CD14-positive monocyte (primary cell): ENCODE measurements at regions not wholly inside any gene's neighbourhood (a gene's known extent, or its start where the extent isn't known, plus 50 kb on each side); places are given as distances from the start of the nearest gene placed in this dataset.

ENCODE experiments used
- DNase-seq, 3 donors: peaks; one replicate each; pipeline ENCODE4 v3.0.0-alpha.2; 2011 to 2022
- H2AFZ ChIP-seq: 2 replicates; pipeline ENCODE4 v1.6.0; 2012; ENCODE audit warnings: mild to moderate bottlenecking, low read depth, low read length, inconsistent platforms; ENCODE audit not compliant: insufficient read depth, poor library complexity, severe bottlenecking
- H3K27ac ChIP-seq, 2 donors: 1 replicate in 1 of 2; 2 replicates in 1 of 2; pipeline ENCODE4 v1.5.1; 2012 to 2013; ENCODE audit warnings: low read length in 2 of 2, control low read depth in 1 of 2, inconsistent platforms in 1 of 2, low read depth in 1 of 2, mild to moderate bottlenecking in 1 of 2
- H3K27me3 ChIP-seq, 2 donors: one replicate each; pipeline versions ENCODE4 v1.6.0 to v1.6.1; 2011 to 2013; ENCODE audit warnings: low read length in 2 of 2; ENCODE audit not compliant: control insufficient read depth in 2 of 2, insufficient read depth in 2 of 2
- H3K36me3 ChIP-seq, 2 donors: replicated peaks in 1 of 2; 1 replicate in 1 of 2; 2 replicates in 1 of 2; pipeline versions ENCODE4 v1.5.1 to v1.6.1; 2012 to 2013; ENCODE audit warnings: low read length in 2 of 2, control low read depth in 1 of 2, inconsistent platforms in 1 of 2, mild to moderate bottlenecking in 1 of 2; ENCODE audit not compliant: insufficient read depth in 2 of 2, control insufficient read depth in 1 of 2
- H3K4me1 ChIP-seq, 2 donors: 1 replicate in 1 of 2; 2 replicates in 1 of 2; pipeline versions ENCODE4 v1.5.1 to v1.6.1; 2012 to 2013; ENCODE audit warnings: low read length in 2 of 2, control low read depth in 1 of 2, inconsistent platforms in 1 of 2, mild to moderate bottlenecking in 1 of 2, moderate library complexity in 1 of 2; ENCODE audit not compliant: insufficient read depth in 2 of 2, control insufficient read depth in 1 of 2
- H3K4me2 ChIP-seq: replicated peaks from 2 replicates; pipeline ENCODE3; 2012; ENCODE audit warnings: low read length, moderate library complexity, mild to moderate bottlenecking; ENCODE audit not compliant: poor library complexity, severe bottlenecking; ENCODE audit errors: extremely low read depth
- H3K4me3 ChIP-seq, 3 experiments: fragments of 200-600 bp in 1 of 3; sonication (generic) in 1 of 3; replicated peaks in 1 of 3; 1 replicate in 2 of 3; 2 replicates in 1 of 3; pipeline ENCODE4 v1.5.1; 2011 to 2013; ENCODE audit warnings: low read length in 3 of 3, mild to moderate bottlenecking in 3 of 3, control low read depth in 2 of 3, low read depth in 2 of 3, inconsistent platforms in 1 of 3, moderate library complexity in 1 of 3
- H3K79me2 ChIP-seq: 2 replicates; pipeline ENCODE4 v1.6.0; 2012; ENCODE audit warnings: mild to moderate bottlenecking, control low read depth, inconsistent platforms, low read length, moderate library complexity; ENCODE audit not compliant: insufficient read depth
- H3K9ac ChIP-seq: 2 replicates; pipeline ENCODE4 v1.6.0; 2017; ENCODE audit warnings: low read length, mild to moderate bottlenecking; ENCODE audit not compliant: insufficient read depth, poor library complexity, severe bottlenecking
- H3K9me3 ChIP-seq, 2 donors: replicated peaks in 1 of 2; 1 replicate in 1 of 2; 2 replicates in 1 of 2; pipeline versions ENCODE4 v1.5.1 to v1.6.1; 2012 to 2013; ENCODE audit warnings: low read length in 2 of 2, control low read depth in 1 of 2; ENCODE audit not compliant: control insufficient read depth in 1 of 2, insufficient read depth in 1 of 2
- H4K20me1 ChIP-seq: 2 replicates; pipeline ENCODE4 v1.6.0; 2012; ENCODE audit warnings: mild to moderate bottlenecking, low read length, control low read depth, moderate library complexity; ENCODE audit not compliant: insufficient read depth
- H3K27ac Mint-ChIP-seq, 7 donors: one replicate each; pipeline ENCODE4 v1.8.0; 2020; ENCODE audit warnings: mild to moderate bottlenecking in 7 of 7, mixed read lengths in 7 of 7, moderate library complexity in 6 of 7, inconsistent platforms in 2 of 7
- H3K27me3 Mint-ChIP-seq, 3 donors: one replicate each; pipeline ENCODE4 v1.8.0; 2021 to 2022; ENCODE audit warnings: low read depth in 3 of 3, mild to moderate bottlenecking in 3 of 3, mixed read lengths in 3 of 3, moderate library complexity in 3 of 3, inconsistent platforms in 1 of 3
- H3K36me3 Mint-ChIP-seq, 2 donors: one replicate each; pipeline ENCODE4 v1.8.0; 2020; ENCODE audit warnings: mixed read lengths in 2 of 2, inconsistent platforms in 1 of 2, mild to moderate bottlenecking in 1 of 2
- H3K4me1 Mint-ChIP-seq: one replicate; pipeline ENCODE4 v1.8.0; 2020; ENCODE audit warnings: mild to moderate bottlenecking, mixed read lengths
- H3K4me3 Mint-ChIP-seq, 2 donors: one replicate each; pipeline ENCODE4 v1.8.0; 2020; ENCODE audit warnings: mild to moderate bottlenecking in 2 of 2, mixed read lengths in 2 of 2, moderate library complexity in 1 of 2
- H3K9me3 Mint-ChIP-seq, 7 donors: one replicate each; pipeline ENCODE4 v1.8.0; 2020 to 2022; ENCODE audit warnings: mixed read lengths in 7 of 7, mild to moderate bottlenecking in 6 of 7, moderate library complexity in 6 of 7, inconsistent platforms in 2 of 7
- WGBS: methylation state at CpG from one replicate; pipeline ENCODE4 v1.1.5; 2013; ENCODE audit warnings: missing lambda C conversion rate; ENCODE audit not compliant: insufficient coverage; 5-methylcytosine and 5-hydroxymethylcytosine counted together
- intact Hi-C, 2 donors: fragments of 100-400 bp; cut with micrococcal nuclease; formaldehyde crosslinking; loops; one replicate each; pipeline versions ENCODE4 v1.15.0 to v1.15.1; 2023
- TF ChIP-seq, protein P1 (sequence below): fragments of 200-600 bp; IDR thresholded peaks from one replicate; pipeline ENCODE4 v1.8.0; 2022; ENCODE audit warnings: antibody characterized with exemption, mild to moderate bottlenecking

DNA sequence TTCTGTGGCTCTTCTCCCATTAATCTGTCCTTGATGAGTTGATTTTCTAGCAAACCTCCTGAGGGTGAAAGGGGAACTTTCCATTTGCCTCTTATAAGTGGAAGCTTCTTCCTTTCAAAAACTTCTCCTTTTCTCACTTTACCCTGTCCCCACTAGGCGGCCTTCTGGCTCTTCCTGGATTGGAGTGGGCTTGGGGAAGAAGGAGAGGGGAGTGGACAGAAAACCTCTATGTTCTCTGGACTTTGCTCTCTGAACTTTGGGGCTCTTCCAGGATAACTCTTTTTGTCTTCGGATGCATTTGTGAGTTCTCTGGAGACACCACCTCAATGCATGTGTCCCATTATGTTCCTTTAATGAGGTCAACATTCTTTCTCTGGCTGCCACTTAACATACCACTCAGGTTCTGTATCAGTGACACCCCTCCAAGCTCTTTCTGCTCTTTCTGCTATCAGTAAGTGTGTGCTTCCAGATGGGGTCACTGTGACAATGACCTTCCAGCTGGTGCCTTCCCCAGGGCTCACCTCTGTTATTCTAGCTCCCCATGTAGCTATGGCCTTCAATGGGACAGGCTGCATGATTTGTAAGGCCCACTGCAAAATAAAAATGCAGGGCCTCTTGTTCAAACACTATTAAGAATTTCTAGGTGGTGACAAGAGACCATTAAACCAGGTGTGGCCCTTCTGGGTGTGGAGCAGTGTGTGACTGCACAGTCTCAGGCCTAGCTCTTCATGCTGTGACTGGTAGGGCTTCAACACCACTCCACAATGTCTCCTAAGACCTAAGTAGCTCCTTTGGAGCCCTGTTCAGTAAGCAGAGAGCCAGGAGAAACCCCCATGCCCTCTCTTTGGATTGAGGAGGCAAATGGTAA is 389.2 kb downstream of the EFNB2 start:
- Histone ChIP-seq H3K36me3 (no peaks in the 10 kb centered on the region), H3K4me2 (no peak overlapping the region)

DNA sequence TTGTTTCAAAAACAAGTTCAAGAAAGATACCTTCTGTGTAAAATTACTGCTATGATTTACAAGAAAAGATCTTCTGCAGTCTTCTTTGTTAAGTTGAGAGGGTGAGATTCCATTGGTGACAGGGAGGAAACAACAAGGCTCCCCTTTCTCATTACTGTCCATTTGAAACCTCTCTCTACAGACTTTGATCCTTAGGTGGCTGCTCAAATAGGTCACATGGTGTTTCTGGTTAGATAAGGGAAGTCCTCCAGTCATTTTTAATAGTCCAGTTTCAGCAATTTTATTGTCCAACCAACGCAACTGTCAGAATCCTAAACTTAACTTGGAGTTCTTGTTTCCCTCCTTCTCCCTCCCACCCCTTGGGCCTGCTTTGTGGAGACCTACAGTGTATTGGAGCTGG is 390.4 kb downstream of the EFNB2 start:
- H3K9ac ChIP-seq = no peak overlapping the region
- DNase-seq = no peak
- H3K36me3 Mint-ChIP-seq = no peaks in the 10 kb centered on the region
- H3K27ac Mint-ChIP-seq = no peak overlapping the region
- no peak overlapping the region for H3K4me3 Mint-ChIP-seq
- no peak overlapping the region for H3K4me2 ChIP-seq
- H3K9me3 Mint-ChIP-seq = peaks cover 0 to 6% (median 2%) of the 10 kb centered on the region in 7 donors
- no peaks in the 10 kb centered on the region for H3K79me2 ChIP-seq
- no peaks in the 10 kb centered on the region for H3K36me3 ChIP-seq
- intact Hi-C loops = no loop called here
- no peaks in the 10 kb centered on the region for H3K4me1 Mint-ChIP-seq
- no peaks in the 10 kb centered on the region for H3K27me3 ChIP-seq
- no peaks in the 10 kb centered on the region for H4K20me1 ChIP-seq
- no CpG with 5 or more reads among the region's 1 CpG for WGBS
- no peak overlapping the region for H3K4me3 ChIP-seq
- TF ChIP-seq, protein P1, sequence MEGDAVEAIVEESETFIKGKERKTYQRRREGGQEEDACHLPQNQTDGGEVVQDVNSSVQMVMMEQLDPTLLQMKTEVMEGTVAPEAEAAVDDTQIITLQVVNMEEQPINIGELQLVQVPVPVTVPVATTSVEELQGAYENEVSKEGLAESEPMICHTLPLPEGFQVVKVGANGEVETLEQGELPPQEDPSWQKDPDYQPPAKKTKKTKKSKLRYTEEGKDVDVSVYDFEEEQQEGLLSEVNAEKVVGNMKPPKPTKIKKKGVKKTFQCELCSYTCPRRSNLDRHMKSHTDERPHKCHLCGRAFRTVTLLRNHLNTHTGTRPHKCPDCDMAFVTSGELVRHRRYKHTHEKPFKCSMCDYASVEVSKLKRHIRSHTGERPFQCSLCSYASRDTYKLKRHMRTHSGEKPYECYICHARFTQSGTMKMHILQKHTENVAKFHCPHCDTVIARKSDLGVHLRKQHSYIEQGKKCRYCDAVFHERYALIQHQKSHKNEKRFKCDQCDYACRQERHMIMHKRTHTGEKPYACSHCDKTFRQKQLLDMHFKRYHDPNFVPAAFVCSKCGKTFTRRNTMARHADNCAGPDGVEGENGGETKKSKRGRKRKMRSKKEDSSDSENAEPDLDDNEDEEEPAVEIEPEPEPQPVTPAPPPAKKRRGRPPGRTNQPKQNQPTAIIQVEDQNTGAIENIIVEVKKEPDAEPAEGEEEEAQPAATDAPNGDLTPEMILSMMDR = no peak
- no peaks in the 10 kb centered on the region for H3K4me1 ChIP-seq
- H2AFZ ChIP-seq = no peak overlapping the region
- no peaks in the 10 kb centered on the region for H3K27me3 Mint-ChIP-seq
- H3K9me3 ChIP-seq = peaks cover 4 to 5% of the 10 kb centered on the region in 2 donors
- H3K27ac ChIP-seq = no peak overlapping the region

More for the DNA sequence above, 389.2 kb downstream of the EFNB2 start:
- H3K79me2 ChIP-seq = no peaks in the 10 kb centered on the region
- no CpG with 5 or more reads among the region's 2 CpGs for WGBS
- Mint-ChIP-seq H3K27me3 (no peaks in the 10 kb centered on the region), H3K36me3 (no peaks in the 10 kb centered on the region), H3K4me3 (no peak overlapping the region), H3K27ac (no peak overlapping the region), H3K9me3 (peaks cover 0 to 7% (median 2%) of the 10 kb centered on the region in 7 donors), H3K4me1 (no peaks in the 10 kb centered on the region)
- H3K9me3 ChIP-seq = peaks cover 4 to 5% of the 10 kb centered on the region in 2 donors
- H3K4me3 ChIP-seq = no peak overlapping the region
- TF ChIP-seq, protein P1 = no peak
- H3K9ac ChIP-seq = no peak overlapping the region
- DNase-seq = no peak
- no peak overlapping the region for H3K27ac ChIP-seq
- no peaks in the 10 kb centered on the region for H3K27me3 ChIP-seq
- no peak overlapping the region for H2AFZ ChIP-seq
- no peaks in the 10 kb centered on the region for H4K20me1 ChIP-seq
- intact Hi-C loops = no loop called here
- no peaks in the 10 kb centered on the region for H3K4me1 ChIP-seq
